K562 (cell line): ENCODE measurements at regions not wholly inside any gene's neighbourhood (a gene's known extent, or its start where the extent isn't known, plus 50 kb on each side); places are given as distances from the start of the nearest gene placed in this dataset.

Experiments
- ATAC-seq: fragments of 200-7000 bp; cut with Tn5 transposase; 3 replicates; pipeline ENCODE4 v1.9.1; 2020; ENCODE audit warnings: moderate library complexity
- BruUV-seq: library from RNA; stranded (reverse); fragments of 400-500 nt; replicated peaks from 2 replicates; lab custom pipeline; 2021; lab: Mats Ljungman, UMichigan
- CTCF ChIA-PET: fragments of 300-600 bp; formaldehyde crosslinking; extraction: SDS; loops from one replicate; lab custom pipeline; 2021; ENCODE audit warnings: low intra/inter-chr PET ratio; lab: Yijun Ruan, JAX
- POLR2A ChIA-PET: fragments of 300-600, 350-650 bp; sonication (Branson Sonifier 250); formaldehyde crosslinking; extraction: SDS; loops from one replicate; lab custom pipeline; 2021; ENCODE audit warnings: antibody characterized with exemption, inconsistent platforms; lab: Yijun Ruan, JAX
- DNase-seq, 4 experiments: peaks; one replicate each; pipeline versions ENCODE4 v3.0.0 to v3.0.0-alpha.2; 2011 to 2018; ENCODE audit warnings: low spot score in 3 of 4, mixed read lengths in 3 of 4; ENCODE audit errors: extremely low read depth in 1 of 4
- FAIRE-seq: peaks from 2 replicates; lab custom pipeline; 2011; peaks lifted over from hg19 to GRCh38; lab: Jason Lieb, UNC
- H2AFZ ChIP-seq: 2 replicates; pipeline ENCODE4 v1.6.0; 2011; ENCODE audit warnings: low read depth, low read length, control low read depth, inconsistent platforms
- H3K27ac ChIP-seq: fragments of 200-600 bp; 3 replicates; pipeline ENCODE4 v1.8.0; 2011; ENCODE audit warnings: low read depth, mild to moderate bottlenecking, control low read depth, inconsistent platforms, low read length, moderate library complexity, mixed read lengths; ENCODE audit errors: extremely low read depth
- H3K27me3 ChIP-seq, 2 experiments: fragments of 300-600 bp in 1 of 2; 2 replicates in 1 of 2; 3 replicates in 1 of 2; pipeline versions ENCODE4 v1.6.0 to v1.8.0; 2011; ENCODE audit warnings: inconsistent platforms in 2 of 2, low read length in 2 of 2, mild to moderate bottlenecking in 1 of 2, mixed read lengths in 1 of 2, moderate library complexity in 1 of 2; ENCODE audit not compliant: control insufficient read depth in 2 of 2, insufficient read depth in 2 of 2
- H3K36me3 ChIP-seq: fragments of 300-600 bp; 3 replicates; pipeline ENCODE4 v1.8.0; 2011; ENCODE audit warnings: mild to moderate bottlenecking, low read length, inconsistent platforms; ENCODE audit not compliant: control insufficient read depth, insufficient read depth
- H3K4me1 ChIP-seq, 2 experiments: fragments of 200-600 bp in 1 of 2; replicated peaks in 1 of 2; 2 replicates in 1 of 2; 3 replicates in 1 of 2; pipeline versions ENCODE4 v1.5.1 to v1.8.0; 2011; ENCODE audit warnings: inconsistent platforms in 2 of 2, low read length in 2 of 2, mild to moderate bottlenecking in 1 of 2, mixed read lengths in 1 of 2, moderate library complexity in 1 of 2; ENCODE audit not compliant: control insufficient read depth in 2 of 2, insufficient read depth in 2 of 2
- H3K4me2 ChIP-seq: 2 replicates; pipeline ENCODE4 v1.6.1; 2011; ENCODE audit warnings: low read length, control low read depth, inconsistent platforms, mixed read lengths; ENCODE audit not compliant: insufficient read depth
- H3K4me3 ChIP-seq: fragments of 200-600 bp; sonication (generic), shearing (Covaris generic); 2 replicates; pipeline ENCODE4 v1.5.1; 2016; ENCODE audit warnings: control low read depth, inconsistent platforms
- H3K79me2 ChIP-seq: fragments of 200-600 bp; 3 replicates; pipeline ENCODE4 v1.8.0; 2011; ENCODE audit warnings: low read length, inconsistent platforms; ENCODE audit not compliant: control insufficient read depth, insufficient read depth
- H3K9ac ChIP-seq, 2 experiments: 2 replicates each; pipeline versions ENCODE4 v1.6.0 to v1.6.1; 2011; ENCODE audit warnings: low read depth in 2 of 2, low read length in 2 of 2, control low read depth in 1 of 2, inconsistent platforms in 1 of 2, mild to moderate bottlenecking in 1 of 2, mixed read lengths in 1 of 2; ENCODE audit not compliant: insufficient read depth in 1 of 2
- H3K9me1 ChIP-seq: one replicate; pipeline ENCODE4 v1.6.0; 2011; ENCODE audit warnings: inconsistent platforms, mild to moderate bottlenecking, low read length, moderate library complexity; ENCODE audit not compliant: control insufficient read depth, insufficient read depth
- H3K9me3 ChIP-seq: replicated peaks from 2 replicates; pipeline ENCODE4 v1.5.1; 2011; ENCODE audit warnings: low read depth, low read length, inconsistent platforms; ENCODE audit not compliant: control insufficient read depth, insufficient read depth
- H4K20me1 ChIP-seq: replicated peaks from 2 replicates; pipeline ENCODE4 v1.6.1; 2011; ENCODE audit warnings: low read length, inconsistent platforms, mixed read lengths; ENCODE audit not compliant: control insufficient read depth, insufficient read depth
- NR2C1 ChIP-seq, 2 experiments: fragments of 450-650 bp; IDR thresholded peaks; 2 replicates each; pipeline ENCODE4 v1.6.1; 2017; ENCODE audit warnings: mild to moderate bottlenecking in 2 of 2, antibody characterized with exemption in 1 of 2, inconsistent platforms in 1 of 2, missing compliant biosample characterization in 1 of 2, missing genetic modification characterization in 1 of 2
- PCBP2 ChIP-seq: fragments of 200-400 bp; formaldehyde crosslinking; IDR thresholded peaks from 2 replicates; pipeline ENCODE4 v1.6.1; 2018; ENCODE audit warnings: low read length, low read depth, mild to moderate bottlenecking, moderate library complexity; ENCODE audit not compliant: poor library complexity, severe bottlenecking
- ZBTB34 ChIP-seq: fragments of 250-450 bp; sonication (Bioruptor Pico); IDR thresholded peaks from 2 replicates; pipeline ENCODE4 v1.8.0; 2021; ENCODE audit warnings: mild to moderate bottlenecking, moderate library complexity
- ZNF143 ChIP-seq: sonication (generic); formaldehyde crosslinking; IDR thresholded peaks from 2 replicates; pipeline ENCODE4 v1.9.0; 2022; ENCODE audit warnings: mild to moderate bottlenecking, missing genetic modification reagents
- WGBS: fragments of 100-300 bp; shearing (Covaris generic); methylation state at CpG from one replicate; pipeline ENCODE4 v1.1.6; 2016; ENCODE audit warnings: low coverage, mixed read lengths; ENCODE audit not compliant: insufficient coverage; ENCODE audit errors: missing lambda C conversion rate; 5-methylcytosine and 5-hydroxymethylcytosine counted together
- in situ Hi-C: fragments of 300-500 bp; cut with MboI; formaldehyde crosslinking; loops from 4 replicates; pipeline ENCODE4 v1.15.0; 2018; ENCODE audit warnings: inconsistent platforms, mixed read lengths
- intact Hi-C: fragments of 100-400 bp; cut with micrococcal nuclease; formaldehyde crosslinking; loops from 2 replicates; pipeline ENCODE4 v1.14.2; 2022
- TF ChIP-seq, protein P1 (sequence below), 2 experiments: fragments of 150-350 bp in 1 of 2; IDR thresholded peaks; 2 replicates each; pipeline ENCODE4 v1.6.1; 2012 to 2016; ENCODE audit warnings: low read depth in 2 of 2, low read length in 2 of 2, mild to moderate bottlenecking in 1 of 2, moderate library complexity in 1 of 2

DNA sequence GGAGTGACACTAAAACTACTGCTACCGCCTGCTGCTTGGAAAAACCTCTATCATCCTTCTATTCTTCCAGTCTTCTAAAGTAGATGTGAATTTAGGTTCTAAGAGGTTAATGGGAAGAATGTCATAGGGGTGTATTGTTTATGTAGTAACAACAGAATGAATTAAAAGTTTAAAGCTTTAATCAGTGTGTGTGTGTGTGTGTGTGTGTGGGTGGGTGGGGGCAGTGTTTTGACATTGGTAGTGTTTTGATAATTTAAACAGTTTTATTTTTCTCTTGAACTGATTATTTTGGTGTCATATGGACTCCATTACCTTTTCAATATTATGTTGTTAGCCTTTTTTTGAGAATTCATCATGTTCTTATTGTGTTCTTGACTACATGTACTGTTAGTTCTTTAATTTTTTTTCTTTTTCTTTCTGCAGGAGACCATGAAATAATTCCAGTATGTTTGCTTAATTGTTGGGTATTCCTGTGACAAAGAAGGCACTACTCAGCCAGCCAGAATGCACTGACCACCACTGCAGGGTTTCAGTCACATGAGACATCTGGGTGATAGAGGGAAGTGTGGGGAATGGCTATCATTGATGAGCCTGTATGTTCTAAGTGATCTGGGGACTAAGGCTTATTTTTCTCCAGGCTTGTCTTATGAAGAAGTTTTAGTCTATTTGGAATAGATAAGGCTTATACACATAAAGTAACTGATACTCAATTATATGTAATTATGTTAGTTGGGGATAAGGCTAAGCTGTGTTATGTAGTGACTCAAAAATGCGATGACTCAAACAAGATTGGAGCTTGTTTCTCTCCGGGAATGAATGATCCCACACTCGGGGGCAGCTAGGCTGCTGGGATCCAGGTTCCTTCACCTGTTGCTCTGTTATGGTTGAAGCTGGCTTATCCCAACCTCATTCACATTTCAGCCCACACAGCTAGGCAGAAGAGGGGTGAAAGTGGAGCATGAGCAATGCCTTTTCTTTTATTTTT lies 50.2 kb upstream of the ACTBL2 start:
- no peaks in the 10 kb centered on the region for H3K9me3 ChIP-seq
- H3K27ac ChIP-seq: no peak overlapping the region
- no peaks in the 10 kb centered on the region for H4K20me1 ChIP-seq
- no peaks in the 10 kb centered on the region for H3K36me3 ChIP-seq
- no peaks in the 10 kb centered on the region for H3K27me3 ChIP-seq
- DNase-seq: no peak
- H3K4me2 ChIP-seq: no peak overlapping the region
- H3K4me1 ChIP-seq: no peaks in the 10 kb centered on the region
- no peaks in the 10 kb centered on the region for H3K79me2 ChIP-seq
- no peak for FAIRE-seq
- POLR2A ChIA-PET: interaction anchor here (0.6 kb wide), 1 partner anchor 13 kb away, joined by 3 read pairs; no protein-coding TSS in a partner anchor
- CTCF ChIA-PET: no interaction called here
- no peak for TF ChIP-seq PCBP2
- TF ChIP-seq, protein P1, sequence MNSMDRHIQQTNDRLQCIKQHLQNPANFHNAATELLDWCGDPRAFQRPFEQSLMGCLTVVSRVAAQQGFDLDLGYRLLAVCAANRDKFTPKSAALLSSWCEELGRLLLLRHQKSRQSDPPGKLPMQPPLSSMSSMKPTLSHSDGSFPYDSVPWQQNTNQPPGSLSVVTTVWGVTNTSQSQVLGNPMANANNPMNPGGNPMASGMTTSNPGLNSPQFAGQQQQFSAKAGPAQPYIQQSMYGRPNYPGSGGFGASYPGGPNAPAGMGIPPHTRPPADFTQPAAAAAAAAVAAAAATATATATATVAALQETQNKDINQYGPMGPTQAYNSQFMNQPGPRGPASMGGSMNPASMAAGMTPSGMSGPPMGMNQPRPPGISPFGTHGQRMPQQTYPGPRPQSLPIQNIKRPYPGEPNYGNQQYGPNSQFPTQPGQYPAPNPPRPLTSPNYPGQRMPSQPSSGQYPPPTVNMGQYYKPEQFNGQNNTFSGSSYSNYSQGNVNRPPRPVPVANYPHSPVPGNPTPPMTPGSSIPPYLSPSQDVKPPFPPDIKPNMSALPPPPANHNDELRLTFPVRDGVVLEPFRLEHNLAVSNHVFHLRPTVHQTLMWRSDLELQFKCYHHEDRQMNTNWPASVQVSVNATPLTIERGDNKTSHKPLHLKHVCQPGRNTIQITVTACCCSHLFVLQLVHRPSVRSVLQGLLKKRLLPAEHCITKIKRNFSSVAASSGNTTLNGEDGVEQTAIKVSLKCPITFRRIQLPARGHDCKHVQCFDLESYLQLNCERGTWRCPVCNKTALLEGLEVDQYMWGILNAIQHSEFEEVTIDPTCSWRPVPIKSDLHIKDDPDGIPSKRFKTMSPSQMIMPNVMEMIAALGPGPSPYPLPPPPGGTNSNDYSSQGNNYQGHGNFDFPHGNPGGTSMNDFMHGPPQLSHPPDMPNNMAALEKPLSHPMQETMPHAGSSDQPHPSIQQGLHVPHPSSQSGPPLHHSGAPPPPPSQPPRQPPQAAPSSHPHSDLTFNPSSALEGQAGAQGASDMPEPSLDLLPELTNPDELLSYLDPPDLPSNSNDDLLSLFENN (IDR thresholded peaks at IDR 0.05; ENCODE audit: low read depth in 2 of 2, low read length in 2 of 2): no peak
- no peak for TF ChIP-seq ZBTB34
- no peak for TF ChIP-seq ZNF143 (CRISPR knock-in tag)
- no peak for TF ChIP-seq NR2C1 (IDR thresholded peaks at IDR 0.05)
- no peak for TF ChIP-seq NR2C1 (tag; IDR thresholded peaks at IDR 0.05)
- TF ChIP-seq, all 486 proteins: peak for 0
- Histone ChIP-seq H3K4me3 (no peak overlapping the region), H2AFZ (no peak overlapping the region), H3K9ac (no peak overlapping the region), H3K9me1 (no peaks in the 10 kb centered on the region)
- in situ Hi-C loops: no loop called here
- no peak for ATAC-seq
- 0% methylated on average over 4 of the region's 4 CpGs for WGBS
- no TSS peak for BruUV-seq
- intact Hi-C loops: no loop called here
